T-helper 2 cell (primary cell): ENCODE measurements at regions not wholly inside any gene's neighbourhood (a gene's known extent, or its start where the extent isn't known, plus 50 kb on each side); places are given as distances from the start of the nearest gene placed in this dataset.

ENCODE experiments used
- DNase-seq, 5 experiments: peaks; one replicate each; pipeline versions ENCODE4 v3.0.0 to v3.0.0-alpha.2; 2012 to 2022

- DNase-seq: no peak
Observed at GRCh38 chr5:34487159-34487879, 168.8 kb upstream of the RAI14 start.

DNA sequence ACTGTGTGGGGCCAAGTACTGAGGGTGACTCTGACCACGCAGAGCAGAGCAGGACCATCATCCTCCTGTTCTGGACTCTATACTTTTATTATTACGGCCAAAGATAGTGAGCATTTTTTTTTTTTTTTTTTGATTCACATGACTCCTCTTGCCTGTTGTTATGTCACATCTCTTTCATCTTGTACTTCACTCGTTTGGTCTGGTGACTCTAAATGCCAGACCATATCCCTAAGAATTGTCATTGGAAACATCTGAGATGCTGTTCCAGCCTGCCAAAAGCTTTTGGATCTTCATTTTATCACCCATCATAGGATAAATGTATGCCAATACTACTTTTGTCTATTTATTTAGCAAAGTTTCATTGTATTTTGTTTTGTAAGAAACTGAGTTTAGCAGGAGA is 168.2 kb upstream of the RAI14 start:
- DNase-seq: no peak

DNA sequence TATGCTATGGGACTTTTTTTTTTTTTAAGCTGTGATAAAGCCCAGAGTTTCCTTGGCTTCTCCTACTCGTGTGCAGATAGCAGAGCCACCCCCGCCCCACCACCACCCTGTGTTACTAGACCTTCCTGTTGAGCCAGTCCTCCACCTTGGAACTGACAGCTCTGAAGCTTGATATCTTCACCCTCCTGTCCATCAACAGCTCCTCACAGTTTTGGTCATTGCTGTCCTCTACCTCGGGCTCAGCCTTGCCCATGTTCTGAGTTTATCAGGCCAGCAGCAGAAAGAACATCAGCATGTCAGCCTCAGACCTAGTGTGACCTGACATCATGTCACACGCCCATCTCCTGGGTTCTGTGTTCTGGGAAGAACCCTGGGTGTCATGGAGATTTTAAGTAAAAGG is 167.1 kb upstream of the RAI14 start:
- DNase-seq: no peak

DNA sequence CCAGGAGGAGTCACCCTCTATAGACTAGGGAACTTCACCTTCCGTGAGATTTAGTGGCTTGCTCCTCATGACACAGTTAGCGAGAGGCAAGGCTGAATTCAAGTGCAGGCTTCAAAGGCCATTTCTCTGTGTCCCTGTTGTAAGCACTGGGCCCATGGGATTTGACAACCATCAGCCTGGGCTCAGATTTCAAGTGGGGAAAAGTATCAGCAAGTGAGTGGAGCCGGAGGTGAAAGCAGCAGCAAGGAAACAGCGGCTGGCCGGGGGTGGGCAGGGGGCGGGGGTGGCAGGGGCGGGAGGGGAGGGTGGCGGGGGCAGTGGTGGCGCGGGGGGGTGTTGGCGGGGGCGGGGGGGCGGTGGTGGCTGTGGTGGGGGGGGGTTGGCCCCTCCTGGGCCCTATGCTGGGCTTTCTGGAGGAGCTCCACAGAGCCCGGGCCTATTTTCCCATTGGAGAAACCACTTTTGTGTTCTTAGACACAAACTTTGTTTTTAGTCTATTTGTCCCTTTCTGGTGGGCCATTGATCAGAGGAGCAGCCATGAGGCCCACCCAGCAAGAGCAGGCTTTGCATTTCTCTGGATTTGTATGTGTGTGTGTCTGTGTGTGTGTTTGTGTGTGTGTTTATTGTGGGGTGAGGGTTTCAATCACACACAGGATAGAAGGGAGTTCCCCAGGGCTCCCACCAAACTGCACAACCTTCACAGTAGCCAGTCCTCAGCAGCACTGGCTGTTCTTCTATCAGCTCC is 165.4 kb upstream of the RAI14 start:
- no peak for DNase-seq

DNA sequence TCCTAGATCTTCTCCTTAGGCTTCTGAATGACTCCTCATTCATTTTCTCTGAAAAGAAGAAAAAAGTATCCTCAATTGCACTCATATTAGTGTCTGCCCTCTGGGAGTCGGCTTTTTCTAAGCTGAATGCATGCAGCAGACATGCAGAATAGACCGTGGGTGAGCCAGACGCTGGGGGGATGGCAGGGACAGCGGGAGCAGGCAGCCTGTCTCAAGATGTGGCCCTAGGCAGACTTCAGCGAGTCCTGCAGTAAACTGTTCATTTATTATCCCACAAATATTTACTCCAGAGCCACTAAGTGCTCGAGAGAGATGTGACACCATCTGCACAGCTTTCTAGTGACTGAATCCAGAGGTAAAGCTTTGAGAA is 164.9 kb upstream of the RAI14 start:
- DNase-seq: no peak

- no peak for DNase-seq
Observed at GRCh38 chr5:34494111-34494755, 161.9 kb upstream of the RAI14 start.

DNA sequence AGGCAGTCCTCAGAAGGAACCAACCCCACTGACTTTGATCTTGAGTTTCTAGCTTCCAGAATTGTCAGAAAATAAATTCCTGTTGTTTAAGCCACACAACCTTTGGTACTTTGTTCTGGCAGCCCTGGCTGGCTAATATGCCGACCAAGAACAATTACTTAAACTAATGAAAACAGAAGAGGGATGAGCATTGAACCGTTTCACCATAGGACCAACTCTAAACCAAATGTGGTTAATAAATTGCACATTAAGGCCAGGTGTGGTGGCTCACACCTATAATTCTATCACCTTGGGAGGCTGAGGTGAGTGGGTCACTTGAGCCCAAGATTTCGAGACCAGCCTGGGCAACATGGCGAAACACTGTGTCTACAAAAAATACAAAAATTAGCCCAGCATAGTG is 160.9 kb upstream of the RAI14 start:
- no peak for DNase-seq

DNA sequence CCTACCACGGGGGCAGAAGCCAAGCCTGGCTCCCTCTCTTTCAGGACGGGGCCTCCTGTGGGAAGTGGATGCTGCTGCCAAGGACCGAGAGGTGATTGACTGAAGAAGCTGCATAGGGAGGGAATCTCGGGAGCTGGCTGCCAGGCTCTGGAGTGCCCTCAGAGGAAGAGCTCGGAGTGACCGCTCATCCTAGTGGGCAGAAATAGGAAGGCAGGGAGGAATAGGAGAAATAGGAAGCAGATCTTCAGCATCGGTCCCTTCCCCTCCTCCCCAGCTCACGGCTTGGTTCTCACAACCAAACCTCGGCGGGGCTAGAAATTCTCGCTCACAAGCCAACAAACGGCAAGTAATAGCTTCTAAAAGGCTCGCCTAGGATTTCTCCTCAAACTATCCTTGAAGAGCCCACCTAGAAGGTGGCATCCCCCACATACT is 159.9 kb upstream of the RAI14 start:
- no peak for DNase-seq

GRCh38 chr5:34496701-34497469 is 159.2 kb upstream of the RAI14 start:
- DNase-seq: no peak

- no peak for DNase-seq
Observed at GRCh38 chr5:34497470-34497808, 158.7 kb upstream of the RAI14 start.

DNA sequence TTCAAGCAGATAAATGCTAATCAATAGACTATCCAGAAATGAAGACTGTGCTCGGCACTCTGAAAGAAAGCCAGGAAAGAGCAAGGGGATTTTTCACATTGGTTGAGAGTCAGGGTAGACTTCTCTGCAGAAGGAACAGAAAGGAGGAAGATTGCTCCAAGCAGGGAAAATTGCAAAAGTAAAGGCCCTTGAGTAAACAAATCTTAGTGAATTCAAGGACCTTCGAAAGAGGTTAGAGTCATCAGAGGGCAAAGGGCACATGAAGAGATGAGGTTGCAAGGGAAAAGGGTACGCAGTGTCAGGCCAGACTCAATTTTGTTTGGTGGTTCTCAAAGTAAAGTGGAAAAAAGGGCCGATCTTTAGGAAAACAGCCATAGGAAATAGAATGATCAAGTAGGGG is 157.6 kb upstream of the RAI14 start:
- no peak for DNase-seq

DNA sequence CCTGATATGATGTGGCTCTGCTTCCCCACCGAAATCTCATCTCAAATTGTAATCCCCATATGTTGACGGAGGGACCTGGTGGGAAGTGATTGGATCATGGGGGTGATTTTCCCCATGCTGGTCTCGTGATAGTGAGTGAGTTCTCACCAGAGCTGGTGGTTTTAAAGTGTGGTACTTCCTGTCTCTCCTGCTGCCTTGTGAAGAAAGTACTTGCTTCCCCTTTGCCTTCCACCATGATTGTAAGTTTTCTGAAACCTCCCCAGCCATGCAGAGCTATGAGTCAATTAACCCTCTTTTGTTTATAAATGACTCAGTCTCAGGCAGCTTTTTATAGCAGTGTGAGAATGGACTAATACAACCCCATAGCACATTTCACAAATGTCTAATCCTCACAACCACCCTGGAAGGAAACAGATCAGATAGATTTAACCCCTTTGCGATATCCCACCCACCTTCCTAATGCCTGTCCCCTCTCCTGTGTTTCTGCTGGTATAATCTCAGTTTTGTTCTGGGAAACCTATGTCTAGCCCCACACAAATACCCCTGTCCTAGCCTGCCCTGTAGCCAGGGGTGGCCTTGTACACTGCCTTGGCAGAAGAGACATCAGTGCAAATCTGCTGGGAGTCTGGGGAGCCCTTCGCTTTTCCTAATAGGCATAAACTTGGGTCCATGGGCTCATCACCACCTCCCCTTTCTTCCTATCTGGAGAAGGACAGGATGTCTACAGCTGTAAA is 157.0 kb upstream of the RAI14 start:
- DNase-seq: peak in 1 of 5 experiments; percentile 87

- DNase-seq: no peak
Observed at GRCh38 chr5:34500236-34500847, 155.8 kb upstream of the RAI14 start.

DNA sequence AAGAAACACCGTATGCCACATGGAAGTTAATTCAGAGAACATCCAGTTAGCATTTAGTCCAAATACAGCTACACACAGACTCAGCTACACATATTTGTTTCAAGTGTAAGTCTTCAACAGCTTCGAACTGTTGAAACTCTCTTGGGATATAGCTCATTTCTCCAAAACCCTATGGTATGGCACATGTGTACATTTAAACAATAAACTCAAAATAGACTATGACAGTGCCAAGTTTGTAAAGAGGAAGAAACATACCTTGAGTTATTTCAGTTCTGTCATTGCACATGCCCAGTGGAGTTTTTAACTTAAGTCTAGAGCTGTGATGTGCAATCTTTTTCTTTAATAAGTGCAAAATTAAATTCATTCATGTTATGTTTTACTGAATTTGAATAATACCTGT is 155.1 kb upstream of the RAI14 start:
- DNase-seq: no peak

DNA sequence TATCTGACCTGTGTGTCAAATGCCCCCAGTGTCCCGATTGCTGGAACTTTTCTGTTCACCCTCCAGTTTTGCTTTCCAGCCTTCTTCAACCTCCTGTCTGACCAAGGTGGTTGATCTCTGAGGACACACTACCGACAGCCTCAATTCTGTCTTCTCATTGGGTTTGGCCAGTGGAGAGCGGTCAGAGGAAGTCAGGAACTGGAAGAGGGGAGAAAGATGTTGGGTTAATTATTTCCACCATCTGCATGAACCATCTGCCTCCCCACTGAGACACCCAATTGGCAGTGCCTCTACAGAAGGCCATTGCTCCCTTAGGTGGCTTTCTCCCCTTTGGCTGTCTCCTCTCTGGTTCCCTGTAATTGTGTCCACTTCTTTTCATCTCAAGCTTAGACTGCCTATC is 154.3 kb upstream of the RAI14 start:
- no peak for DNase-seq

GRCh38 chr5:34502581-34502980 is 153.5 kb upstream of the RAI14 start:
- no peak for DNase-seq

DNA sequence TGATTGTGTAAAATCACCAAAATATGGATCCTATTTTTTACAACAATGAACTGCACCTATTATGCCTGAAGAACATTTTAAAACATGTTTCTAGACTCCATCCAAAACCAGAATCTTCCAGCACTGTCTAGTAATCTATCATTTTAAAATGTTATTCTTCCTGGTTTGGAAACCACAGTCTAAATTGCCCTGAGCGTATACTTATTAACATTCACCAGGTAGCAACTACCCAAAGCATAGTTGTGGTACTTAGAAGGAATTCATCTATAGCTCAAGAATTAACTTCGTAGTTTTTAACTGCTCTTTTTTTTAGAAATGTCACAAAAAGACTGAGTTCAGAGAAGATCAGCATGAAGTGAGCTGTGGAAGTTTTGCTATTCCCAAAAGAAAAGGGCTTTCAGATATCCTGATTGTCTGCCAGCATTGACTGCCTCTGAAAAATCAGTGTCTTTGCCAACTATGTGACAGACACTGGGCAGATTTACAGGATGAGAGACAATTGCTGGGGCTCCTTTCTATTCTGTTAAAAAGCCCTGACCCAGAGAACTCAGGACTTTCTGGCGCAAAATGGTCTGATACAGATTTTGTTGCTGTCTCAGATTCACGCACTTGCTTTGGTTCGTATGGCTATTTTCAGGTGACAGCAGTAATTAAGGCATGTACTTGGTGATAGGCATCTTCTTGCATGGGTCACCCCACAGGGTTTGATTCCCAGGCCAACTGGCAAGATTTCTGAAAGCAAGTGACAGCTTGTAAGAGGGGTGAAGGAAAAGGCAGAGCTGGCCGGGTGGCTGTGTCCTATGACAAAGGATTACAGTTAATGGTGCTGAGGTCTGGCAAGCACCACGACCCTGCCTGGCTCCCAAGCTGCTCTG is 152.5 kb upstream of the RAI14 start:
- no peak for DNase-seq

GRCh38 chr5:34504967-34505366 is 151.2 kb upstream of the RAI14 start:
- no peak for DNase-seq

- DNase-seq: no peak
Observed at GRCh38 chr5:34505731-34506130, 150.4 kb upstream of the RAI14 start.

GRCh38 chr5:34507933-34508332 is 148.2 kb upstream of the RAI14 start:
- no peak for DNase-seq

DNA sequence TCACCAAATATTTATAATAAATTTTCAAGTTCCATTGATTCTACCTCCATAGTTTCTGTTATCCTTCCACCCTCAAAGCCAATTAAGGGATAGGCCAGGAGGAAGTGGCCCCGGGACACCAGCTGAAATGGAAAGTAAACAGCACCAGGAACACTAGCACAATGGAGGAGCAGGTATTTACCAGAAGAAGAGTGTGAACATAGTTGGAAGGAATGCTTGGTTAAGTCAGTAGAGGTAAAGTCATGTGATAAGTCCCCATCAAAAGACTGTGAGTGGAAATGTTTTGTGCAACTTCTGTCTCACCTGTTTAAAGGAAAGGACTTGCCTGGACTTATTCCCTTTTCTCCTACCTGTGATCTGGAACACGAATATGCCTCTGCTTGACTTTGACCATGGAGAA is 146.7 kb upstream of the RAI14 start:
- no peak for DNase-seq
